GM18519 (cell line): ENCODE measurements at regions not wholly inside any gene's neighbourhood (a gene's known extent, or its start where the extent isn't known, plus 50 kb on each side); places are given as distances from the start of the nearest gene placed in this dataset.
"Not testable (repeated sequence)": the region's sequence is repeated elsewhere in the genome, so short reads cannot be mapped to it uniquely, and the experiment has no call there.

Experiments
- ATAC-seq: cut with Tn5 transposase; IDR thresholded peaks from one replicate; pipeline ENCODE4 v1.9.1; 2021; ENCODE audit warnings: mild to moderate bottlenecking, moderate library complexity; ENCODE audit not compliant: unreplicated experiment, low FRiP score

- no peak for ATAC-seq
Measured at GRCh38 chr13:65841156-65841555, 1389.0 kb downstream of the PCDH9 start.

GRCh38 chr13:65836066-65836465 is 1394.1 kb downstream of the PCDH9 start:
- ATAC-seq: no peak

DNA sequence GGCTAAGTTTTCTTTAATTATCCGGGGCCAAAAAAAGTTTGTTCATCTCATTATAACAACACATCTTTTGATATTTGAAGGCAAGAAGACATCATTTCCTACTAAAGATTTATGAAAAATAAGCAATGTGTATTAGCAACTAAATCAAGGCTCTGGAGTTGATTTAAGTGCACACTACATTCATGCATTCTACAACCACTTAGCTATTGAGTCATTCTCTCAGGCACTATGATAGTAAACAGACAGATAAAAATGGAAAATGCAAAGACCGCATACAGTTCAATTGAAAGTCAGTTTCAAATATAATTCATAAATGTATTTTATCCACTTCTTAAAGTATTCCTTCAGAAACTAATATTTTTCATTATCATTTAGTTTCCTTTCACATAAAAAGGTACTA is 1395.2 kb downstream of the PCDH9 start:
- no peak for ATAC-seq

DNA sequence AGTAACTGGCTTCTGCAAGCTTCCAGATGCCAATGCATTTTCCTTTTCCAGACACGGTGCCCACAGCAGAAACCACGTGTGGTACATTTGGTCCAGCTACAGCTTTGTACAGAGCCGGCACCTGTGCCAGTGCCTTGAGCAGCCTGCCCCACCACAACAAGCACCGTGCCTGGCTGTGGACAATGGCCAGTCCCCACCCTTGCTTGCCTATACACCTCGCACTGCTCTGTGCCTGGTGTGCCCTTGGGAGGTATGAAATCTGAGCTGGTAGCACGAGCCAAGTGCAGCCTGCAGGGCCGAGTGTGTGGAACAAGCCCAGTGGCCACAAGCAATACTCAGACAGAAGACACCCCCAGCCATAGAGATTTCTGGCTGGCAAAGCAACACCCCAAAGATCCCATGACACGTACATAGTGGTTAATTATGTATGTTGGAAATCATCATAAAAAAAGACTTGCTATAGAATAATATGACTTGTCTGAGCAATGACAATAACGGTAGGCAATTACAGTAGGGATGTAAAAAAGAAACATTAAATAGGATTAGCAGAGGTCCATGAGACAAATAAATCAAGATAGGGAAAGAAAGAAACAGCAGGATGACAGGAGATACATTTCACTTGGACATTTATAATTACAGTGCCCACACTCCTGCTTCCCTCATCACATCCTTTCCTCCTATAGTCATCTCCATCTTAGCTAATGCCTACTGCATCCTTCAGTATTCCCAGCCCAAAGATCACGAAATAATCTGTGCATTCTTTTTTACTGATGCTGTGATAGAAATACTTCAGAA is 1399.5 kb downstream of the PCDH9 start:
- no peak for ATAC-seq

DNA sequence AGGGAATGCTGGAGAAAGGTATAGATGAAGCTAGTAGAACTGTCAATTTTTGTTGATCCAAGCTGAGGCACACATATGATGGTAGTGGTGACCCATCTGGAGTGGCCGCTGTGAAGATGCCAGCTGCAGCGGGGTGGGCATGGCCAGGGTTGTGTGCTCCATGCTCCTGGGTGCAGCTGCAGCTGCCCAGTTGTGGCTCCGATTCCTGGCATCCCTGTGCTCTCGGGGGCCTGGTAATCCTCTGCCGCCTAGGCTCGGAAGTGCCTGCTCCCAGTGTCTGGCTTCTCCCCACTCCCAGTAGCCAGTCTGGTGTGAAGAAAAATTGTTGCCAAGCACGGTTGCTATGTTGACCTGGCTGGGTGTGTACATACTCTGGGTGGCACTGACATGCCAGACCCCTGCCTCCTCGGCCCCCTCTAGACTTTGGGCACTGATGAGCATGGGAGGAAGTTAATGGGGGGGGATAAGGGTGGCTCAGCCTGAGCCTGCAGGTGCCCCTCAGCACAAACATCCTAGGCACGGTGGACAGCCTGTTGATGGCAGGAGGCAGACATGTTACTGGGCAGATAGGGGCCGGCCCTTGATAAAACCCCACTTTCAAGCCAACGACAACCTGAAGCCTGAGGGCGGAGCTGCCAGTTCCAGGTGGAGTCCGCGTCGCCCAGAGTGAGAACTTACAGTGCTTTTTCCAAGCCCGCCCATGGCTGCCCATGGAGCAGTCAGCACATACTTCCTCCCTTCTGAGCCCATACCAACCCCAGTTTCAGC is 1400.7 kb downstream of the PCDH9 start:
- no peak for ATAC-seq

DNA sequence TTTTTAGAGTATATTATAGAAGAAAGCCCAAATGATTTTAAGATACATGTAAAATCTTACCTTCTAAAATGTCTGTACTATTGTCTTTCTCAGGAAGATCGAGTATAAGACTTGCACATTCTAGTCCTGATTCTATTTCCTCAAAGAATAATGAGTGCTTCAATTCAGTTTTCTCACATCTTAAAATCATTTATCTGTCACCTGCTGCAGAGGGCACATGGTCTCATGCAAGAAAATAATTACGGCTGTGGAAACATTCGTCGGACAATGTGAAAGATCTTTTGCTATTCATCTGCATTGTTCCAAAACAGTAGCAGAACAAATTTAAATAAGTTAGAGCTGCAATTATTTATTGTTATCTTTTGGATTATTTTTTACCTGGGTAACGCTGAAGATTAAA is 1403.5 kb downstream of the PCDH9 start:
- no peak for ATAC-seq

DNA sequence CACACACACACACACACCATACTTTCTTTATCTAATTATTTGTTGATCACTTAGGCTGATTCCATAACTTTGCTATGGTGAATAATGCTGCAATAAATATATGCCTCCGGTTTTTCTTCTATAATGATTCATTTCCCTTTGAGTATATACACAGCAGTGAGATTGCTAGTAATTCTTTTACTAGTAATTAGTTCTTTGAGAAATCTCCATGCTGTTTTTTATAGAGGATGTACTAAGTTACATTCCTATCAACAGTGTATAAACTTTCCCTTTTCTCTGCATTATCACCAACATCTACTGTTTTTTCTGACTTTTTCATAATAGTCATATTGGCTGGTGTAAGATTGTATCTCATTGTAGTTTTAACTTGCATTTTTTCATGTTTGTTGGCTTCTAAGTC is 1405.1 kb downstream of the PCDH9 start:
- no peak for ATAC-seq

- ATAC-seq: no peak
Measured at GRCh38 chr13:65808061-65808460, 1422.1 kb downstream of the PCDH9 start.

DNA sequence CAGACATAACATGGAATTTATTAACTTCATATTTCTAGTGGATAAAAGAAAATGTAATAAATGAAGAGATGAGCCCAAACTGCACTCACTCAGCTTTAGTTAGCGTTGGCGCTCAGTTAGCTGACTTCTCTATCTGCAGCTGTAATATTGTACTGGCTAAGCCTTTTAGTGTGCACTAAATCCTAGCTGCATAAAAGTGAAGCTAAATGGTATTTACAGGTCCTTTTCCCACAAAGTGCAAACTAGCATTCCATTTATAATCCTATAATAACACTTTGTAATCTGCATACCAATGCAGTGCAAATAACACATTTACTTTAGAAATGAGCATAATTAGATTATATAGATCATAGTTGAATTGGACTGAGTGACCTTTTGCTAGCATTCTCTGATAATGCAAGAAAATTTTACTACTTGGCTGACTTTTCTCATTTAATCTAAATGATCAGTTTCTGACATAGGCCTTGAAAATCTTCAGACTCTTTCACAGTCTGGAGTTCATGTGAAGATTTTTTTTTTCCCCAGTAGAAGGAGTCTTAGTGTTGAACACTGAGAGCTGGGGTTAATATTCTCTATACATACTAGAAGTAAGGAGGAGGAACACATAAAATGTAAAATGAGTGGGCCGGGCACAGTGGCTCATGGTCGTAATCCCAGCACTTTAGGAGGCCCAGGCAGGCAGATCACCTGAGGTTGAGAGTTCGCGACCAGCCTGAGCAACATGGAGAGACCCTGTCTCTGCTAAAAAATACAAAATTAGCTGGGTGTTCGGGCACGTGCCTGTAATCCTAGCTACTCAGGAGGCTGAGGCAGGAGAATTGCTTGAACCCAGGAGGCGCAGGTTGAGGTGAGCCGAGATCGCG is 1426.4 kb downstream of the PCDH9 start:
- no peak for ATAC-seq

GRCh38 chr13:65789815-65790214 is 1440.3 kb downstream of the PCDH9 start:
- ATAC-seq: no peak

DNA sequence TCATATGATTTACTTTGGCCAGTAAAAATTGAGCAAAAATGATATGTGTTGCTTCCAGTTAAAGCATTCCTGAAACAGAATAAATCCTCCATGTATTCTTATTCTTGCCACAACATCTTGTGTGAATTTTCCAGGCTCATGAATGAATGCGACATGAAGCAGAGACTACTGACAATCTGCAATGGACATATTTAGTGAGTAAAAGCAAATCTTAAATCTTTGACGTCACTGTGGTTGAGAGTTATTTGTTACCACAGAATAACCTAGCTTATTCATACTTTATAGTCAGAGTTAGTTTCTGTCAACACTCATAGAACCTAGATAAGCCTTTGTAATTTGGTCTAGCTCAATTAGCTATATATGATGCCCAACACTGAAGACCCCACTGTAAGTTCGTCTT is 1443.1 kb downstream of the PCDH9 start:
- ATAC-seq: no peak

DNA sequence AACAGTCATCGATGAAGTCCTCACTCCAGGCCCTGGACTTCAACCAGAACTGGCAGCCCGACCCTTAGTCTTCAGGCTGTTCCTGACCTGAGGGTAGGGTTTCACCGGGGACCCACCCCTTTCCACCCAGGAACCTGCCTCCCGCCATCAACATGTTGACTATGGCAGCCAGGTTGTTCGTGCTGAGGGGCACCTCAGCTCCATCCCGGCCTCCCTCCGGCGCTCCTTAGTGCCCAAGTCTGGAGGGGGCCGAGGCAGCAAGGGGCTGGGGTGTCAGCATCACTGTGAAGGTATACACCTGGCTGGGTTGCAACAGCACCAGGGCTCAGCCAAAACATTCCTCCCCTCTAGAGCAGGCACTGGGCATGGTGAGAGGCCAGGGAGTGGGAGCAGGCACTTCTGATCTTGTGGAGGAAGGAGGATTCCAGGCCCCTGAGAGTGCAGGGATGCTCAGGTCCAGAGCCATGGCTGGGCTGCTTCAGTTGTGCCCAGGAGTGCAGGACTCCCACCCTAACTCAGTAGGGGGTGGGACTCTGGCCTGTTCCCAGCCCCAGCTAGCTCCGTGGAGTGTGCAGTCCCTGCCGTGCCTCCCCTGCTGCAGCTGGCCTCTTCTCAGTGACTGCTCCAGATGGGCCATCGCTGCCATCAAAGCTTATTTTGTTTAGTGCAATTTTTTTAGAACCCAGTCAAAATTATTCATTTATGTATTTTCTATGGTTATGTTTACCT is 1445.9 kb downstream of the PCDH9 start:
- no peak for ATAC-seq

GRCh38 chr13:65783383-65783782 is 1446.8 kb downstream of the PCDH9 start:
- no peak for ATAC-seq

DNA sequence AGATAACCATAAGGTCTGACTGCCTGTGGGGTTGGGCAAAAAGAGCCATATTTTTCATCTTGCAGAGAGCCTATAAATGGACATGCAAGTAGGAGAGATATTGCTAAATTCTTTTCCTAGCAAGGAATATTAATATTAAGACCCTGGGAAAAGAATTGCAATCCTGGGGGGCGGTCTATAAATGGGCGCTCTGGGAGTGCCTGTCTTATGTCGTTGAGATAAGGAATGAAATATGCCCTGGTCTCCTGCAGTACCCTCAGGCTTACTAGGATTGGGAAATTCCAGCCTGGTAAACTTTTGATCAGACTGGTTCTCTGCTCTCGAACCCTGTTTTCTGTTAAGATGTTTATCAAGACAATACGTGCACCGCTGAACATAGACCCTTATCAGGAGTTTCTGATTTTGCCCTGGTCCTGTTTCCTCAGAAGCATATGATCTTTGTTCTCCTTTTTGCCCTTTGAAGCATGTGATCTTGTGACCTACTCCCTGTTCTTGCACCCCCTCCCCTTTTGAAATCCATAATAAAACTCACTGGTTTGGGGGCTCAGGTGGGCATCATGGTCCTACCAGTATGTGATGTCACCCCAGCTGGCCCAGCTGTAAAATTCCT is 1458.3 kb downstream of the PCDH9 start:
- ATAC-seq: not testable (repeated sequence)

DNA sequence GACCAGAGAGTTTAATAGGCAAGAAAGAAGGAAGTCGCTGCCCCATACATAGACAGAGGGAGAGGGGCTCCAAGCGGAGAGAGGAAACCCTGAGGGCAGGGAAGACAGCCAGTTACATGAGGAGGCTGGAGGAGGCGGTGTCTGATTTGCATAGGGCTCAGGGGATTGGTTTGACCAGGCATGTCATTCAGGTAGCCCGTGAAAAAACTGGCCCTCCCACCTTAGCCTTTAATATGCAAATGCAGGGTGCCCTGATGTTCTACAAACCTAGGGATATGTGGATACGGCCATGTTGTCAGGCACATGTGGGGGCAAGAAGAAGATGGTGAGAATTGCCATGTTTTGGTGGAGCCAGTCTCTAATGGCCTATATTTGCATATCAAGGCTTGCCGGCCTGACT is 1461.6 kb downstream of the PCDH9 start:
- ATAC-seq: no peak

DNA sequence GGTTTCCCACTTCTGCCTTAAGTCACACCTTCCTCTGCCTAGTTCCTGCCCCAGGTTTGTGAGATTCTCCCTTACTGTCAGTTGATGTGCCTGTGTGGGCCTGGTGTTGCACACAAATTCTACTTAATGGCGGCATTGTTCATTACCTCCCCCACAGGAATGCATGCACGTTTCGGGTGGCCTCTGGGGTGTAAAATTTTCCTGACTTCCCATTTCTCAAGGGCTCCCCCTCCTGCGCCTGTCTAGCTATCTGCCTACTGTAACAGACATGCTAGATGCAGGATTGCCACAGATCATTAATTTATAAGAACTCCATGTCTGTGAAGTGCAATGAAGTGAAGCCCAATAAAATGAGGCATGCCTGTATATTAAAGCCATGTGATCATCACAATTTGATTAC is 1466.3 kb downstream of the PCDH9 start:
- ATAC-seq: no peak

- ATAC-seq: no peak
Measured at GRCh38 chr13:65762012-65762411, 1468.1 kb downstream of the PCDH9 start.

DNA sequence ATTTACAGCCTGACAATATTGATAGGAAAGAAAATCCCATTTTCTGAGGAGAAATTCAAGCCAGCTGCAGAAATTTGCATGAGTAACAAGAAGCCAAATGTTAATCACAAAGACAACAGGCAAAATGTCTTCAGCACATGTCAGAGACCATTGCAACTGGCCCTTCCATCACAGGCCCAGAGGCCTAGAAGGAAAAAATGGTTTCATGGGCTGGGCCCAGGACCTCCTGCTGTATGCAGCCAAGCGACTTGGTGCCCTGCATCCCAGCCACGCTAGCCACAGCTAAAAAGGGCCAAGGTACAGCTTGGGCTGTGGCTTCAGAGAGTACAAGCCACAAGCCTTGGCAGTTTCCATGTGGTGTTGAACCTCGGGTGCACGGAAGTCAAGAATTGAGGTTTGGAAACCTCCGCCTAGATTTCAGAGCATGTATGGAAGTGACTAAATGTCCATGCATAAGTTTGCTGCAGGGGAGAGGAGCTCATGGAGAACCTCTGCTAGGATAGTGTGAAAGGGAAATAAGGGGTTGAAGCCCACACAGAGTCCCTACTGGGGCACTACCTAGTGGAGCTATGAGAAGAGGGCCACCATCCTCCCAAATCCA is 1474.0 kb downstream of the PCDH9 start:
- ATAC-seq: no peak

DNA sequence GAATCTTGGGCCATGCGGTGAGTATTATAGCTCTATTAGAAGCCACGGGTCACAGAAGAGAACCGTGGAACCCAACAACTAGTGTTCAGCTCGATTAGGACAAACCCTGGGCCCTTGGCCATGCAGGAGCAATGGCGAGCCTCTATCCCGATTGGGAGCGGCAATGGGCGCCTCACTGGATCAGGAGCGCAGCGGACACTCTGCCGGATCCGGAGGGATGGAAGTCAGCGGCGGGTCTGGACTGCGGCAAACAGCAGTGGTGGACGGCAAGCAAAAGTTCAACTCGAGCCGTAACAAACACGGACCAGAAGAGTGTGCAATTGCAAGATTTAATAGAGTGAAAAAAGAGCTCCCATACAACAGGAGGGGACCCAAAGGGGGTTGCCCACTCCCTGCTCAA is 1481.9 kb downstream of the PCDH9 start:
- no peak for ATAC-seq
